Body of pancreas (tissue), 4 donors: ENCODE measurements at regions not wholly inside any gene's neighbourhood (a gene's known extent, or its start where the extent isn't known, plus 50 kb on each side); places are given as distances from the start of the nearest gene placed in this dataset.

Experiments used
- CTCF ChIP-seq, 7 experiments: fragments of 450-650 bp in 4 of 7; fragments of 200-600 bp in 3 of 7; sonication (generic) in 3 of 7; IDR thresholded peaks; one replicate each; pipeline ENCODE4 v1.5.1; 2016 to 2019; ENCODE audit warnings: antibody characterized with exemption in 7 of 7
- POLR2A ChIP-seq, 3 donors: fragments of 450-650 bp; IDR thresholded peaks; one replicate each; pipeline ENCODE4 v1.6.1; 2016; ENCODE audit warnings: antibody characterized with exemption in 3 of 3, mild to moderate bottlenecking in 2 of 3

- TF ChIP-seq CTCF (IDR thresholded peaks at IDR 0.05) (no peak), POLR2A (IDR thresholded peaks at IDR 0.05) (no peak)
These were observed 128.2 kb downstream of the MINAR1 start for GRCh38 chr15:79560384-79560783.
